Nephron progenitor cell (in vitro differentiated cells): ENCODE measurements at regions not wholly inside any gene's neighbourhood (a gene's known extent, or its start where the extent isn't known, plus 50 kb on each side); places are given as distances from the start of the nearest gene placed in this dataset.
A peak's percentile ranks its signal among the peaks of the same experiment; 100 is the strongest.

Source experiments
- DNase-seq: peaks from one replicate; pipeline ENCODE4 v3.0.0; 2021
- H3K27ac Mint-ChIP-seq: 2 replicates; pipeline ENCODE4 v1.8.0; 2021; ENCODE audit warnings: mild to moderate bottlenecking, moderate library complexity, mixed read lengths
- H3K27me3 Mint-ChIP-seq: 2 replicates; pipeline ENCODE4 v1.8.0; 2021; ENCODE audit warnings: mild to moderate bottlenecking, low read depth, mixed read lengths; ENCODE audit not compliant: poor library complexity
- H3K36me3 Mint-ChIP-seq: 2 replicates; pipeline ENCODE4 v1.8.0; 2021; ENCODE audit warnings: low read depth, mixed read lengths
- H3K4me1 Mint-ChIP-seq: 2 replicates; pipeline ENCODE4 v1.8.0; 2021; ENCODE audit warnings: mixed read lengths
- H3K4me3 Mint-ChIP-seq: 2 replicates; pipeline ENCODE4 v1.8.0; 2021; ENCODE audit warnings: mild to moderate bottlenecking, moderate library complexity, mixed read lengths
- H3K9me3 Mint-ChIP-seq: 2 replicates; pipeline ENCODE4 v1.8.0; 2021; ENCODE audit warnings: mild to moderate bottlenecking, moderate library complexity, mixed read lengths
- TF ChIP-seq, protein P1 (sequence below): fragments of 200-600 bp; sonication (generic); IDR thresholded peaks from 2 replicates; pipeline ENCODE4 v1.5.0; 2021; ENCODE audit warnings: antibody characterized with exemption

DNA sequence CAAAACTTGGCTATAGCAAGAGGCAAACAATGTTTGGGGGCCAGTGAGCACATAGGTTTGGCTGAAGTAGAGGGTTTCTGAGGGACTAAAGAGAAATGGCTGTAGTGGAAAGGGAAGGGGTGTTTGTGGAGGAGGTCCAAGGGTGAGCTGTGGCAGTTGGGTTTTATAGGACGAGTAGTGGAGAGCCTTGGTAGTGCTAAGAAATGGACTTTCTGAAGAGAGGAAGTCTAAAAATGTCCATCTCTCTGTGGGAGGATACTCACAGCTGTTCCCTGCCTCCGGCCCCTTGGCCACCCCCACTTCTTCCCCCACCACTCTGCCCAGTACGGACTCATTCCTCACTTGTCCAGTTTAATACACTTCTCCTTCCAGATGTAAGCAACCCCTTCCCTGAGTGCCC, 64.3 kb downstream of the ZNF22 start:
- DNase-seq = no peak
- peaks cover 5% of the 10 kb centered on the region for H3K9me3 Mint-ChIP-seq
- no peak overlapping the region for H3K4me3 Mint-ChIP-seq
- H3K36me3 Mint-ChIP-seq = no peaks in the 10 kb centered on the region
- H3K27ac Mint-ChIP-seq = peak overlapping the region; percentile 47
- H3K27me3 Mint-ChIP-seq = peaks cover 11% of the 10 kb centered on the region
- TF ChIP-seq, protein P1, sequence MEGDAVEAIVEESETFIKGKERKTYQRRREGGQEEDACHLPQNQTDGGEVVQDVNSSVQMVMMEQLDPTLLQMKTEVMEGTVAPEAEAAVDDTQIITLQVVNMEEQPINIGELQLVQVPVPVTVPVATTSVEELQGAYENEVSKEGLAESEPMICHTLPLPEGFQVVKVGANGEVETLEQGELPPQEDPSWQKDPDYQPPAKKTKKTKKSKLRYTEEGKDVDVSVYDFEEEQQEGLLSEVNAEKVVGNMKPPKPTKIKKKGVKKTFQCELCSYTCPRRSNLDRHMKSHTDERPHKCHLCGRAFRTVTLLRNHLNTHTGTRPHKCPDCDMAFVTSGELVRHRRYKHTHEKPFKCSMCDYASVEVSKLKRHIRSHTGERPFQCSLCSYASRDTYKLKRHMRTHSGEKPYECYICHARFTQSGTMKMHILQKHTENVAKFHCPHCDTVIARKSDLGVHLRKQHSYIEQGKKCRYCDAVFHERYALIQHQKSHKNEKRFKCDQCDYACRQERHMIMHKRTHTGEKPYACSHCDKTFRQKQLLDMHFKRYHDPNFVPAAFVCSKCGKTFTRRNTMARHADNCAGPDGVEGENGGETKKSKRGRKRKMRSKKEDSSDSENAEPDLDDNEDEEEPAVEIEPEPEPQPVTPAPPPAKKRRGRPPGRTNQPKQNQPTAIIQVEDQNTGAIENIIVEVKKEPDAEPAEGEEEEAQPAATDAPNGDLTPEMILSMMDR = no peak
- H3K4me1 Mint-ChIP-seq = peaks cover 16% of the 10 kb centered on the region

DNA sequence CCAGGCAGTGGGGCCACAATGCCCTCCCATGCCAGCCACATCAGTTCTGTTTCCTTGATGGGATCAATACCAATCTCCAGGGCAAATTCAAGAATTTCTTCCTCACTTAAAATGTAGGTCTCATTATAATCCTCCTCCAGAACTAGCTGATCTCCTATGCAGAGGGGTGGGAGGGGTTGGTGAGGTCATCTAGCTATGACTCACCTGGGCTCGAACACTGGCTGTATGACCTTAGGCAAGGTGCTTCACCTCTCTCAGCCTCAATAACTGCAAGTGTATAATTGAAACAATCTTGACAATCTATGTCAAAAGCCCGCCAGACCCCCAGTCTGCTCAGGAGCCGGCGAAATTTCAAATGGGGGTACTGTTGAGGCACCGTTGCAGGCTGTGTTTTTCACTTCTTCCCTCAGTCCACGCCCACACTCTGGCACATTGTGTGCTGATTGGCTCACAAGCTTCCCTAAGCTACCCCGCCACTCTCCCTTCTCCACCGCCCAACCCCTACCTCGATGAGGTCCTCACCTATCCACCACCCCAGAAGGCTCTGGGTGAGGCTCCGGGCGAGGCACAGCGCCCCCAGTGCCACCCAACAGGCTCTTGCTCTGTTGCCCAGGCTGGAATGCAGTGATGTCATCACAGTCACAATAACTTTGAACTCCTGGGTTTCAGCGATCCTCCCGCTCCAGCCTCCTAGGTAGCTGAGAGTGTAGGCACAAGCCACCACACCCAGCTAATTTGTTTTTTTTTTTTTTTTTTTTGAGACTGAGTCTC, 70.5 kb downstream of the ZNF22 start:
- H3K27ac Mint-ChIP-seq = no peak overlapping the region
- TF ChIP-seq, protein P1 = no peak
- H3K9me3 Mint-ChIP-seq = peaks cover 54% of the 10 kb centered on the region
- peaks cover 16% of the 10 kb centered on the region for H3K27me3 Mint-ChIP-seq
- H3K4me1 Mint-ChIP-seq = peaks cover 23% of the 10 kb centered on the region
- DNase-seq = no peak
- H3K36me3 Mint-ChIP-seq = peaks cover 29% of the 10 kb centered on the region
- no peak overlapping the region for H3K4me3 Mint-ChIP-seq

DNA sequence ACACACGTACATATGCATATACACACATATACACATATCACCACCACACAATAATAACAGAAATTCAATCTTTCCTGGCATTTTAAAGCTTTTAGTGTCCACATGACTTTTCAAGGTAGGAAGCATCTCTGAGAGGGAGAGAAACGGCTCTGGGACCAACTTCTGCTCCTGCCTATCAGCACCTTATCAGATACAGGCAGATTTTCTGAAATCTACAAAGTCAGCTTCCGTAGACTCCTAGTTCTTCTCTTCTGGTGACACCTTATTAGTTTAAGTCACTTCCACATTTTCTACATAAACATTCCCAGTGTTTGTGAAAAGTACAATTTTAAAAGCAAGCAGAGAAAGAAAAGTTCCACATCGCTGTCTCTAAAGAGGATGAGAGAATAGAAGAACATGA, 74.5 kb downstream of the ZNF22 start:
- H3K4me3 Mint-ChIP-seq = peak overlapping the region; percentile 31
- TF ChIP-seq, protein P1 = no peak
- peaks cover 9% of the 10 kb centered on the region for H3K27me3 Mint-ChIP-seq
- peak overlapping the region; percentile 71 for H3K27ac Mint-ChIP-seq
- DNase-seq = no peak
- peaks cover 29% of the 10 kb centered on the region for H3K36me3 Mint-ChIP-seq
- peaks cover 42% of the 10 kb centered on the region for H3K4me1 Mint-ChIP-seq
- peaks cover 47% of the 10 kb centered on the region for H3K9me3 Mint-ChIP-seq

DNA sequence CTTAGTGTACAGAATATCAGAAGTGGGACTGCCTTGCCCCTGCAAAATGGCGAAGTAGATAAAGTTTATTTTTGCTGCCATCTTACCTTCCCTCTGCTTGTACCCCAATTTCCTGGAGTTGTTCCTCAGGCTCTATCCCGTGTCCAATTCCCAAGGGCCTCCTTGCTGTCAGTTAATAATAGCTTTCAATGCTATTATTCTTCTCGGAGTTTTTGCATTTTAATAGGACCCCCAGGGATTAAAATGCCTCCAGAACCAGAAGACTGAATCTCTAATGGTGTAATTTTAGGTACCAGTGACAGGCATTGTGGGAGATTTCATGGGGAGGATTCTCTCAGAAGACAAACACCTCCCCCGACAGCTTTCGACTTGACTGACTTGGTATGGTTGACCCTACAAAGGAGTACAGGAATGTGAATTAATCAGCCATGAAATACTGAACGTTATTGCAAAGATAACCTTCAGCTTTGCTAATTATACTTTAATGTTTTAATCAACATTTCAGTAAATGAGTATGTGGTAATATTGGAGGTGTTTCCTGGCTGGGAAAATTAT, 75.2 kb downstream of the ZNF22 start:
- Mint-ChIP-seq H3K4me1 (peaks cover 42% of the 10 kb centered on the region), H3K4me3 (peak overlapping the region; percentile 41), H3K27ac (peak overlapping the region; percentile 71), H3K9me3 (peaks cover 40% of the 10 kb centered on the region), H3K27me3 (peaks cover 9% of the 10 kb centered on the region), H3K36me3 (peaks cover 26% of the 10 kb centered on the region)
- no peak for DNase-seq
- TF ChIP-seq, protein P1 = no peak

DNA sequence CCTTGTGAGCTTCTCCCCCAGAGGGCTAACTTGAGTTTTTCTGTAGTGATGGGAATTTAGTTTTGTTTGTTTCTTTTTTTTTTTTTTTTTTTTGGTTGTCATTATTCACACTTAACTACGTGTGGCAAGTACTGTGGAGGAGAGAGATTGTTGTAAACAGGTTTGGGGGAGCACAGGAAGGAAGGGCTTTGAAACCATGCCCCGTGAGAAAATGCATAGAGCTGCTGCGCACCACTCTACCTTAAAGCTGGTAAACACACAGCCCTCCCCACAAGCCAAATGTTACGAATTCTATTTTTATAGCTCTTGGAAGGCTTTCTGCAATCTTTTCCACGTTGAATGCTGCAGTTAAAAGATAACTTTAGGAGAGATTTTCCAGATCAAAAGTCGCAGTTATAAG, 76.2 kb downstream of the ZNF22 start:
- peaks cover 9% of the 10 kb centered on the region for H3K27me3 Mint-ChIP-seq
- peak overlapping the region; percentile 71 for H3K27ac Mint-ChIP-seq
- peaks cover 42% of the 10 kb centered on the region for H3K4me1 Mint-ChIP-seq
- peaks cover 20% of the 10 kb centered on the region for H3K36me3 Mint-ChIP-seq
- DNase-seq = no peak
- peak overlapping the region; percentile 62 for H3K4me3 Mint-ChIP-seq
- TF ChIP-seq, protein P1 = no peak
- H3K9me3 Mint-ChIP-seq = peaks cover 30% of the 10 kb centered on the region

DNA sequence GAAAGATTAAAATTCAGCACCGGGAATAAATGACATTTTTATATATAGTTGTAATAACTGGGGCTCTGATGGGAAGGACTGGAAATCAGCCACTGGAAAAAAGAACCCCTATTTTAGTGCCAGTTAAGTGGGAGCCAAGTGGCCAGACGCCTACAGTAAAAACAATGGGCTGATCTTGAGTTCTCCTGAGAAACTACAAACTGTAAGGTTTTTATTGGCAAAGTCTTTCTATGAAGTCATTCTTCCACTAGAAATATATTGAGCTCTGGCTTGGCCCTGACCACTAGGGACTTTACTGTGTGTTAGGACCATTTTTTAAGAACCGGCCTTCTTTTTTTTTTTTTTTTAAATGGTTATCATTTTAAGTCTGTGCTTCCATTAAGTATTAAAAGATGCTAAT, 79.6 kb downstream of the ZNF22 start:
- peaks cover 7% of the 10 kb centered on the region for H3K27me3 Mint-ChIP-seq
- no peak overlapping the region for H3K4me3 Mint-ChIP-seq
- H3K4me1 Mint-ChIP-seq = peaks cover 29% of the 10 kb centered on the region
- TF ChIP-seq, protein P1 = no peak
- H3K27ac Mint-ChIP-seq = no peak overlapping the region
- peaks cover 11% of the 10 kb centered on the region for H3K9me3 Mint-ChIP-seq
- H3K36me3 Mint-ChIP-seq = peaks cover under 1% of the 10 kb centered on the region
- DNase-seq = no peak
